Osteoblast (primary cell): ENCODE measurements at regions not wholly inside any gene's neighbourhood (a gene's known extent, or its start where the extent isn't known, plus 50 kb on each side); places are given as distances from the start of the nearest gene placed in this dataset.

Source experiments
- DNase-seq: peaks from one replicate; pipeline ENCODE4 v3.0.0; 2011; ENCODE audit warnings: low spot score, mixed read lengths; ENCODE audit not compliant: insufficient read length; ENCODE audit errors: missing footprints
- H2AFZ ChIP-seq: 2 replicates; pipeline ENCODE4 v1.6.0; 2011; ENCODE audit warnings: mild to moderate bottlenecking, low read length
- H3K27ac ChIP-seq: 2 replicates; pipeline ENCODE4 v1.5.1; 2011; ENCODE audit warnings: mild to moderate bottlenecking, low read depth, low read length, moderate library complexity
- H3K27me3 ChIP-seq: 2 replicates; pipeline ENCODE4 v1.6.0; 2012; ENCODE audit warnings: mild to moderate bottlenecking, control low read depth, inconsistent platforms, low read length, moderate library complexity; ENCODE audit not compliant: insufficient read depth
- H3K36me3 ChIP-seq: 2 replicates; pipeline ENCODE4 v1.5.1; 2011; ENCODE audit warnings: mild to moderate bottlenecking, low read length, control low read depth, moderate library complexity; ENCODE audit not compliant: insufficient read depth
- H3K4me1 ChIP-seq: 2 replicates; pipeline ENCODE4 v1.5.1; 2011; ENCODE audit warnings: mild to moderate bottlenecking, low read length, control low read depth, moderate library complexity; ENCODE audit not compliant: insufficient read depth
- H3K4me2 ChIP-seq: 2 replicates; pipeline ENCODE4 v1.6.0; 2011; ENCODE audit warnings: mild to moderate bottlenecking, low read length; ENCODE audit not compliant: insufficient read depth
- H3K4me3 ChIP-seq: fragments of 200-600 bp; sonication (generic); 3 replicates; pipeline ENCODE4 v1.5.1; 2012; ENCODE audit warnings: mild to moderate bottlenecking, low read length, inconsistent platforms; ENCODE audit not compliant: insufficient read depth
- H3K79me2 ChIP-seq: 2 replicates; pipeline ENCODE4 v1.6.0; 2012; ENCODE audit warnings: mild to moderate bottlenecking, low read length, control low read depth, inconsistent platforms; ENCODE audit not compliant: insufficient read depth
- H3K9me3 ChIP-seq: 2 replicates; pipeline ENCODE4 v1.5.1; 2011; ENCODE audit warnings: low read depth, low read length, control low read depth
- H4K20me1 ChIP-seq: 2 replicates; pipeline ENCODE4 v1.6.0; 2012; ENCODE audit warnings: mild to moderate bottlenecking, low read length, control low read depth; ENCODE audit not compliant: insufficient read depth
- CTCF ChIP-seq: IDR thresholded peaks from 2 replicates; pipeline ENCODE4 v1.5.1; 2011; ENCODE audit warnings: mild to moderate bottlenecking, low read depth, low read length, moderate library complexity; ENCODE audit errors: extremely low read depth

- Histone ChIP-seq H3K27me3 (no peaks in the 10 kb centered on the region), H3K79me2 (no peaks in the 10 kb centered on the region), H3K27ac (no peak overlapping the region), H3K9me3 (no peaks in the 10 kb centered on the region), H4K20me1 (no peaks in the 10 kb centered on the region), H3K36me3 (no peaks in the 10 kb centered on the region), H3K4me3 (no peak overlapping the region), H3K4me2 (no peak overlapping the region), H3K4me1 (no peaks in the 10 kb centered on the region), H2AFZ (no peak overlapping the region)
- DNase-seq = no peak
- TF ChIP-seq CTCF = no peak
Measured at GRCh38 chr2:154974041-154974440, 275.5 kb downstream of the KCNJ3 start.

GRCh38 chr2:154963511-154963910, 265.0 kb downstream of the KCNJ3 start:
- Histone ChIP-seq H3K36me3 (no peaks in the 10 kb centered on the region), H3K27ac (no peak overlapping the region)

GRCh38 chr2:154961676-154962075, 263.2 kb downstream of the KCNJ3 start:
- no peaks in the 10 kb centered on the region for H4K20me1 ChIP-seq
- no peak for TF ChIP-seq CTCF
- H3K4me3 ChIP-seq = no peak overlapping the region
- no peak overlapping the region for H3K27ac ChIP-seq
- no peak overlapping the region for H3K4me2 ChIP-seq
- H3K36me3 ChIP-seq = no peaks in the 10 kb centered on the region
- H3K27me3 ChIP-seq = no peaks in the 10 kb centered on the region
- H3K9me3 ChIP-seq = no peaks in the 10 kb centered on the region
- H2AFZ ChIP-seq = no peak overlapping the region
- H3K79me2 ChIP-seq = no peaks in the 10 kb centered on the region
- no peak for DNase-seq
- H3K4me1 ChIP-seq = no peaks in the 10 kb centered on the region

More at GRCh38 chr2:154963511-154963910, 265.0 kb downstream of the KCNJ3 start:
- DNase-seq = no peak
- H3K27me3 ChIP-seq = no peaks in the 10 kb centered on the region
- H4K20me1 ChIP-seq = no peaks in the 10 kb centered on the region
- H3K79me2 ChIP-seq = no peaks in the 10 kb centered on the region
- H2AFZ ChIP-seq = no peak overlapping the region
- no peak overlapping the region for H3K4me2 ChIP-seq
- H3K4me1 ChIP-seq = no peaks in the 10 kb centered on the region
- no peak overlapping the region for H3K4me3 ChIP-seq
- no peak for TF ChIP-seq CTCF
- H3K9me3 ChIP-seq = no peaks in the 10 kb centered on the region

GRCh38 chr2:154960802-154961583, 262.5 kb downstream of the KCNJ3 start:
- Histone ChIP-seq H3K4me2 (no peak overlapping the region), H3K27me3 (no peaks in the 10 kb centered on the region), H3K79me2 (no peaks in the 10 kb centered on the region), H2AFZ (no peak overlapping the region), H3K4me1 (no peaks in the 10 kb centered on the region), H3K4me3 (no peak overlapping the region), H3K36me3 (no peaks in the 10 kb centered on the region), H3K27ac (no peak overlapping the region), H3K9me3 (no peaks in the 10 kb centered on the region), H4K20me1 (no peaks in the 10 kb centered on the region)
- no peak for TF ChIP-seq CTCF
- no peak for DNase-seq
